ENCODE measurements at regions not wholly inside any gene's neighbourhood (a gene's known extent, or its start where the extent isn't known, plus 50 kb on each side); places are given as distances from the start of the nearest gene placed in this dataset.
"Not testable (repeated sequence)": the region's sequence is repeated elsewhere in the genome, so short reads cannot be mapped to it uniquely, and the experiment has no call there.

GRCh38 chr20:23299673-23300050 is 50.9 kb upstream of the NXT1 start:
- no peak for DNase-seq

- no peak for DNase-seq
Observed at GRCh38 chr20:23298926-23299672, 51.5 kb upstream of the NXT1 start.

- no peak for DNase-seq
Observed at GRCh38 chr20:23298155-23298554, 52.4 kb upstream of the NXT1 start.

- DNase-seq: no peak
Observed at GRCh38 chr20:23296841-23297701, 53.5 kb upstream of the NXT1 start.

- no peak for DNase-seq
Observed at GRCh38 chr20:23295934-23296333, 54.7 kb upstream of the NXT1 start.

- DNase-seq: no peak
Observed at GRCh38 chr20:23294671-23295070, 55.9 kb upstream of the NXT1 start.

- no peak for DNase-seq
Observed at GRCh38 chr20:23294166-23294565, 56.4 kb upstream of the NXT1 start.

GRCh38 chr20:23293689-23294088 is 56.9 kb upstream of the NXT1 start:
- no peak for DNase-seq

- DNase-seq: not testable (repeated sequence)
Observed at GRCh38 chr20:23292311-23292710, 58.3 kb upstream of the NXT1 start.

GRCh38 chr20:23291575-23292240 is 58.9 kb upstream of the NXT1 start:
- DNase-seq: no peak

- DNase-seq: no peak
Observed at GRCh38 chr20:23290761-23291574, 59.6 kb upstream of the NXT1 start.

- no peak for DNase-seq
Observed at GRCh38 chr20:23289724-23290395, 60.7 kb upstream of the NXT1 start.

- no peak for DNase-seq
Observed at GRCh38 chr20:23289249-23289648, 61.3 kb upstream of the NXT1 start.

- DNase-seq: no peak
Observed at GRCh38 chr20:23287354-23288190, 63.0 kb upstream of the NXT1 start.

- DNase-seq: no peak
Observed at GRCh38 chr20:23286346-23286745, 64.2 kb upstream of the NXT1 start.

GRCh38 chr20:23285536-23285935 is 65.1 kb upstream of the NXT1 start:
- DNase-seq: no peak

GRCh38 chr20:23284009-23284408 is 66.6 kb upstream of the NXT1 start:
- no peak for DNase-seq

- no peak for DNase-seq
Observed at GRCh38 chr20:23283096-23283850, 67.3 kb upstream of the NXT1 start.

GRCh38 chr20:23282546-23282945 is 68.0 kb upstream of the NXT1 start:
- DNase-seq: no peak

- DNase-seq: no peak
Observed at GRCh38 chr20:23282111-23282510, 68.5 kb upstream of the NXT1 start.

GRCh38 chr20:23279836-23280235 is 70.8 kb upstream of the NXT1 start:
- no peak for DNase-seq

Data from stimulated activated CD4-positive, alpha-beta T cell treated with anti-CD3 and anti-CD28 coated beads, Interleukin-2, amount 100 ng/mL, for 24 hours (primary cell).